ENCODE measurements at regions not wholly inside any gene's neighbourhood (a gene's known extent, or its start where the extent isn't known, plus 50 kb on each side); places are given as distances from the start of the nearest gene placed in this dataset.
"Not testable (repeated sequence)": the region's sequence is repeated elsewhere in the genome, so short reads cannot be mapped to it uniquely, and the experiment has no call there.

DNA sequence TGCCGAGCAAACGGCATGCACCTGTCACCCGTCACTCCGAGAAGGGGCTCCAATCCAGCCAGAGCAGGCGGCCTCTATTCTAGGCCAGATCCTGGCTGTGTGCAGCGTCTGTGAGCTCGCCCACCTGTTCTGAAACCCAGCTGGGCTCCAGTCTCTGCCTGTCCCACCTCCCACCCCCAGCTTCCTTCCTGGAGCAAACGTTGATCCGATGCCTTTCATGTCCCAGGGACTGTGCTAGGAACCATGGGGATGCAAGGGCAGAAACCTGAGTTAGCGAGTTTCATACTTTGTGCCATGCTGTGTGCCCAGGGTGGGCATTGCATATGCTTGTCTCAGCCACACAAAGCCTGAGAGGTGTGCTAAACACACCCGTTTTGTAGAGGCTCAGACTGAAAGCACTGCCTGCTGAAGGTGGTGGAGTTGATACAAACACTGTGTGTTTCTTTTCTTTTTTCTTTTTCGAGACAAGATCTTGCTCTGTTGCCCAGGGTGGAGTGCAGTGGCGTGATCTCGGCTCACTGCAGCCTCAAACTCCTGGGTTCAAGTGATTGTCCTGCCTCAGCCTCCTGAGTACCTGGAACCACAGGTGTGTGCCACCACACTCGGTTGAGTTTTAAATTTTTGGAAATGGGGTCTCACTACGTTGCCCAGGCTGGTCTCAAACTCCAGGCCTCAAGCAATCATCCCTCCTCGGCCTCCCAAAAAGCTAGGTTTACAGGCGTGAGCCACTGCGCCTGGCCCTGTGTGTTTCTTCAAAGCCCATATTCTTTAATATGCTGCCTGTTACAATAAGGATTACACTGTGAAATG, 84.1 kb upstream of the MED13L start:
- DNase-seq (ENCODE audit: low spot score): no peak

DNA sequence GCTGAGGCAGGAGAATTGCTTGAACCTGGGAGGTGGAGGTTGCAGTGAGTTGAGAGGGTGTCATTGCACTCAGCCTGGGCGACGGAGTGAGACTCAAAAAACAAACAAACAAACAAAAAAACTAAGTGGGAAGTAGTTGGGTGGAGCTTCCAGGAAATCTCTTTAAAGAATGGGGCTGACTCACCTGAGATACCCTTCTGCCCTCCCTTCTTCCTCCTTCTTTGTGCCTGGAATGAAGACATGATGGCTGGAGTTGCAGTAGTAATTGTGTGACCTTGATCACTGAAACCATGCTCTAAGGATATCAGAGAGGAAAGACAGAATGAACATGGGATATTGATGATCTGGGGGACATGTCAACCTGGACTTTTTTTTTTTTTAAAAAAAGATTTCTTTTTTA, 87.6 kb upstream of the MED13L start:
- no peak for DNase-seq (ENCODE audit: low spot score)

DNA sequence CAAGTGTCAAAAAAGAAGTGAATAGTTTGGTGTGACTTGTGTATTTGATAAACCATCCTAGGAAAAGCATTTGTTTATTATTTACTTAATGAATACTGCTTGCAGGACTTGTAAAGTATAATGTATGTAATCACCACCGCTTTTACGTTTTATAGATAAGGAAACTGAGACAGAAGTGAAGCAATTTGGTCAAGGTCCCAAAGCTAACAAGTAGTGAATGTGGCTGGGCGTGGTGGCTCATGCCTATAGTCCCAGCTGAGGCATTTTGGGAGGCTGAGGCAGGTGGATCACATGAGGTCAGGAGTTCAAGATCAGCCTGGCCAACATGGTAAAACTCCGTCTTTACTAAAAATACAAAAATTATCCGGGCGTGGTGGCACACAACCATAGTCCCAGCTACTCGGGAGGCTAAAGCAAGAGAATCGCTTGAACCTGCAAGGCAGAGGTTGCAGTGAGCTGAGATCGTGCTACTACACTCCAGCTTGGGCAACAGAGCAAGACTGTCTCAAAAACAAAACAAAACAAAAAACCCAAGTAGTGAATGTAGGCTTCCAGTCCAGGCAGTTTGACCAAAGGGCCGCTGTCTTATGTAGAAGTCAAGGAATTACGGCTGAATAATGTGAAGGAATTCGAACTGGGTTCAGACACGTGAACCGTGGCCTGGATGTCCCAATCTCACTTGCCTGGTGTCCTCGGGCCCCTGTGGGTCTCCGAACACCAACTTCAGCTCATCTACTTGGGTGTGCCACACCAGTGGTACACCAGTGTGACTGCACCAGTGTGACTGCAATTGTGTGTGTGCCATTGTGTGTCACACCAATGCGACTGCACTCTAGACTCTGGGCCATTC, 88.3 kb upstream of the MED13L start:
- no peak for DNase-seq (ENCODE audit: low spot score)

DNA sequence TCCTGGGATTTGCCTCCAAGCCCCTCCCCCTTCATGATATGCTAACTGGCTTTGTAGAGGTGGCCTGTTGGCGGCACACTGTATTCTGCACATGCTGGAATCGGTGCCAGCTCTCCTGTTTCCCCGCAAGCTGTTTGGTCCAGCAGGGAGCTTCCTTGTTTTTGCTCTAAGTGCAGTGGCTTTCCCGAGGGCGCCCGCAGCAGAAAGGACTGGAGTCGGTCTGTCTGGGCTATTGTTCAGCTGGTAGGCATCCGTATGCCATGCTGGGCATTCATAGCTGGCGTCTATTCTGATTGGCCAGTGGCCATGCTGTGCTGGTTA, 88.9 kb upstream of the MED13L start:
- DNase-seq (ENCODE audit: low spot score): no peak

DNA sequence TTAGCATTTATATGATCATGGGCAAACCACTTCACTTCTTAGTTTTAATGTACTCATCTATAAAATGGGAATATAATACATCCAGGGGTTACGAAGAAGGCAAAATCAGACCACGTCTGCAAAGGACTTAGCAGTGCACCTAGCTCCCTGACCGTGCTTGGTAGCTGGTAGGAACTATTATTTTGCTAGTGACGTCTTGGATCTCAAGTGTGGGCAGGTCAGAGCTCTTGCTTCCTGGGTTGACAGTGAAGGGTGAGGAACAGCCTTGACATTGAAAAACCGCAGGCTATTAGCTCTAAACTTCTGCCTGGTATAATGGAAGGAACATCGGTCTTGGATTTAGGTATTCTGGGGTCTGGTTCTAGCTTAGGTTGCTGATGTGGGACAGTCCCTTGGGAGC, 89.3 kb upstream of the MED13L start:
- no peak for DNase-seq (ENCODE audit: low spot score)

DNA sequence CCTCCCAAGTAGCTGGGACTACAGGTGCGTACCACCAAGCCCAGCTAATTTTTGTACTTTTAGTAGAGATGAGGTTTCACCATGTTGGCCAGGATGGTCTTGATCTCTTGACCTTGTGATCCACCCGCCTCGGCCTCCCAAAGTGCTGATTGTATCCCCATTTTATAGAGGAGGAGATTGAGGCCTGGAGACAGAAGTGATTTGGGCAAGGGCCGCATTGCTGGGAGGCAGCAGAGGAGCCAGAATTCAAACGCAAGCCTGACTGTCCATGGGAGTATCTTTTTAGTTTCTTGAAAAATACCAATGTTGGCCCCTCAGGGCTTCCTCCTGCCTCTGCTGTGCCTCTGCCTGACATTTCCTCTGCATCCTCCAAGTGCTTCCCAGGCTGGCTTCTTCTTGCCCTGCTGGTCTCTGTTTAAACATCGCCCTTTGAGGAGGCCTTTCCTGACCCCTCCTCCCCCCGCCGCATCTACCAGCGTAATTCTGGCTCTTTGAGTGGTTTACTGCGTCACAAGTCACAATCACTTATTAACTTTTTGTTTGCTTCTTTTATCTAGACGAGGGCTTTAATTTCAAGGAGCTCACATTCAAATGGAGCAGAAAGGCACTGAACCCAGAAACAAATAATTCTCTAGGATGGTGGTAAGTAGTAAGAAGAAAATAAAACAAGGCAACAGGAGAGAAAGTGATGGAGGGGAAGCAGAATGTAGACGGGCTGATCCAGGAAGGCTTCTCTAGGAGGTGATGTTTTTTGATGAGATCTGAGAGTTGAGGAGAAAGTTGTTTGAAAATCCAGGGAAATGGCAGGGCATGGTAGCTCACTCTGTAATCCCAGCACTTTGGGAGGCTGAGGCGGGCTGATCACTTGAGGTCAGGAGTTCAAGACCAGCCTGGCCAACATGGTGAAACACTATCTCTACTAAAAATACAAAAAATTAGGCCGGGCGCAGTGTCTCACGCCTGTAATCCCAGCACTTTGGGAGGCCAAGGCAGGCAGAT, 91.0 kb upstream of the MED13L start:
- no peak for DNase-seq (ENCODE audit: low spot score)

DNA sequence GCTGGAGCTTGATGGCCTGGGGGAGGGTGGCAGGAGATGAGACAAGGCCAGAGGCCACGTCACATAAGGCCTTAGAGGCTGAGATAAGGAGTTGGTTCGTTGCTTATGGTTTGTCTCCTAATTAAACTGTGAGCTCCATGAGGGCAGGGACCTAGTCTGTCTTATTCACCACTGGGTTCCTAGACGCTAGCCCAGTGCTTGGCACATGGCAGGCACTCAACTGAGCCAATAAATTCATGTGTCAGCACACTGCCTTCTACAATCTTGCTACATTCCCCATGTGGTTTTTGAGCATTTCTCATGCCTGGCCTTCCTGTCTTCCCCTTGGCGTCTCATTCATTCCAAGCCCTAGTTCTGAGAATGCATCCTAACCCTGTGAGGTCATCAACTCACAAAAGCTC, 92.5 kb upstream of the MED13L start:
- DNase-seq (ENCODE audit: low spot score): no peak

DNA sequence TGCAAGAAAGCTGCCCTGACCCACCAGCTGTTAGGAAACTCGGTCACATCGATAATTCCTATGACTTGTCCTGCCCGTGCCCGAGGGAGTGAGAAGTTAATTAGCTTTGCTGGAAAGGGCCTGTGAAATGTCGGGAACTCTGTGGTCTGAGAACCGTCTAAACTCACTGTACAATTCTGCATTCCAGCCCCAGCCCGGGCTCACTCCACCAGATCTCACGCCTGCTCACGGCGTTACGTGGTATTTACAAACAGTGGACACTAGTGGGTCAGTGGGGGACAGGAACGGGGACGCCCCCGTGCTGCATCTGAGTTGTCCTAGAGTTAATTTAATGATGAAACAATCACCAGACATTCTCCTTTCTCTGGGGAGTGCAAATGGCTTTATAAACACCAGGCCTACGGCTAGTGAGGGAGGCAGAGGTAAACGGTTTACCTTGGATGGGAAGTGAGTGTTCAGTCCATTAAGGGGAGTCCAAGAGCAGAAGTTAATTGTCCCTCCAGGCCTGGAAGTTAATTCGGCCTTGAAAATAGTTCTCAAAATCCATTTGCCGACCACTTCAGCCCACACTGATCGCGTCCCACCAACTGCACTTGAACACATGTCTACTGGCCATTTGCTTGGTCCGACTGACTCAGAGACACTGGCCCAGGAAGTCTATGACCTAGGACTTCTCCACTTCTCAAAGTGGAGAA, 93.5 kb upstream of the MED13L start:
- DNase-seq (ENCODE audit: low spot score): no peak

DNA sequence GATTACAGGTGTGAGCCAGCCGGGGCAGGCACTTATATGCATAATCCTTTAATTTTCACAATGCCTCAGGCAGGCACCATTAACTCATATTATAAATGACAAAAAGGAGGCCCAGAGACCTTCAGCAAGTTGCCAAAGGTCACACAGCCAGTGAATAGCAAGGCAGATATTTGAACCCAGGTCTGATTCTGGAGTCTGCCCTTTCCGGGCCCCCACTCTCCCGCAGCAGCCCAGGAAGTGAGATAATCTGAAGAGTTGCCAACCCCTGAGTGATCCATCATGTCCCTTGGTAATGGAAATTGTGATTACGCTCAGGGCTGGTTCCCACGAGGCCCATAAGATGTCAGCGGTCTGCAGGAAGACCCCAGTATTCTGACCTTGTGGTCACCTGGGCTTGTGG, 95.3 kb upstream of the MED13L start:
- DNase-seq (ENCODE audit: low spot score): no peak

DNA sequence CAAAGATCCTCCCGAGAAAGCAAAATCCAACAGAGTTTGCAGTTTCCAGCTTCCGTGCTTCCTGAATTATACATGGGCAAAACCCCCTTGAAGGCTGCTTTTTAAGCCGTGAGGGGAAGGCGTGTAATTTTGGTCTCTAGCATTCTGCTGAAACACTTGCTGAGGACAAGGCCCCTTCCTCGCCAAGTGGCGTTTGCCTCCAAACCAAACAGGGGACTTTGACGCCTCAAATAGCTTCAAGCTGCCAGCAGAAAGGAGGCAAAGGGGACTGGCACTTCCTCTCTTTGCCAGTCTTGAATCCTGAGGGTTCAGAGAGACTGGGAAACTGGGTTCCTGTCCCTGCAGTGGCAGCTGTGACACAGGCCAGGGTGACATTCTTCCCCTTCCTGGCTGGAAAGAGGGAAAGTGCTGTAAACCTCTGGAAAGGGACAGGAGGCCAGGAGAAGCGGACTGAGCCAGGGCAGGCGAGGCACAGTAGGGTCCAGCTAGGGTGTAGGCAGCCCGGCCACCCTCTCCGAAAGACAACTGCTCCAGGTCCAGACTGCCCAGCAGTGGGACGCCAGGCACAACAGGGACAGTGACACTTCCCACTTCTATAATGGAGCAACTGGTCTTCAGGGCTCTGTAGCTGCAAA, 96.2 kb upstream of the MED13L start:
- no peak for DNase-seq (ENCODE audit: low spot score)

DNA sequence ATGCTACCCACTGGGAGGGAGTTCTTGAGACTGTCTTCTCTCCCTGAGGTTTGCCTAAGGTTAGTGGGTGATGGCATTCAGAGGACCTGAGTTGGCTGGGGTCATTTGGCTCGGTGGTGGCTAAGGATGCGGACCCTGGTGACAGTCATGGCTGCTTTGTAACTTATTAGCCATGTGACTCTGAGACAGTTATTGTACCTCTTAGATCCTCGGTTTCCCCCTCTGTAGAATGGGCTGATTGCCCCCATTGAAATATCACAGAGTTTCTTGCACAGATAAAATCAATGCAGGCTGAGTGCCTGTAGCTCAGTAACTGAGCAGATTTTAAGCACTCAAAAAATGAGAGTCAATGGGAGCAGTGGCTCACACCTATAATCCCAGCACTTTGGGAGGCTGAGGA, 96.7 kb upstream of the MED13L start:
- no peak for DNase-seq (ENCODE audit: low spot score)

DNA sequence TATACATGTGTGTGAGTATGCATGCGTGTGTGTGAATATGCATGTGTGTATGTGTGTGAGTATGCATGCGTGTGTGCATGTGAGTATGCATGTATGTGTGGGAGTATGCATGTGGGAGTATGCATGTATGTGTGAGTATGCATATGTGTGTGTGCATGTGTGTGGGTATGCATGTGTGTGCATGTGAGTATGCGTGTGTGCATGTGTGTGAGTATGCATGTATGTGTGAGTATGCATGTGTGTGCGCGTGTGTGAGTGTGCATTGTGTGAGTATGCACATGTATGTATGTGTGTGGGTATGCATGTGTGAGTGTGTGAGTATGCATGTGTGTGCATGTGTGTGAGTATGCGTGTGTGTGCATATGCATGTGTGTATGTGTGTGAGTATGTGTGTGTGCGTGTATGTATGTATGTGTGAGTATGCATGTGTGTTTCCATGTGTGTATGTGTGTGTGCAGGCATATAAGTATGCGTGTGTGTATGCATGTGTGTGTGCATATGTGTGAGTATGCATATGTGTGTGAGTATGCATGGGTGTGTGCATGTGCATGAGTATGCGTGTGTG, 97.9 kb upstream of the MED13L start:
- no peak for DNase-seq (ENCODE audit: low spot score)

DNA sequence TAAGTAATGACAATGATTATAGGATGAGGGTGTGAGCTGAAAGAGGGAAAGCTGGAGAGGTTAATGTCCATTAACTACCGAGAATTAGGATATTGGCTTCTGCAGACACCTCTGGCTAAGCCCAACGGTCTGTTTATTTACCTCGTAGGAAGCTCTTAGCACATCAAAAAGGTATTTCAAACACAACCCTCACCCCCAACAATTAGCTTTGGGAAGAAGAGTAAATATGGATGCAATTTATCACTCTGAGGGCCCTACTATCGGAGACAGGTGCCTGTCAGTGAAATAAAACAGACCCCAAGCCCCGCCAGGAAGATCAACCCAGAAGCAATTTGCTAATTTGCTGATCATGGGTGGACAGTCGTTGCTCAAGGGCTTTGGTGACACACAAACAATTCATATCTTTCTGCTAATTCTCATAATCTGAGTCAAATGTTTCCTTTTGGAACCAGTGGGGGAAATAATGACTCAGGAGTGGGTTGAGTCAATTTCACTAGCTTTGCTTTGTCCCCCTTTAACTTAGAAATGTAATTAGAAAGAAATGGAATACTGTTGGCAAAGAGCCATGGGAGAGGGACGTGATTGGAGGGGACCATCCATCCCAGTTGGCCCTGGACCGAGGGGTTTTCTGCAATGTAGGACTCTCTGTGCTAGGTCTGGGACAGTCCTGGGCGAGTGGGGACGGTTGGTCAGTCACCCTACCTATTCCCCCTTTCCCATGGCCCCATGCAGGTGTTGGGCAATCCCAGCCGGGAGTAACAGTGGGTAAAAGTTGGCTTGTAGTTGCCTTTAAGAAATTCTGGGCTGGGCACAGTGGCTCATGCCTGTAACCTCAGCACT, 99.1 kb upstream of the MED13L start:
- DNase-seq (ENCODE audit: low spot score): no peak

DNA sequence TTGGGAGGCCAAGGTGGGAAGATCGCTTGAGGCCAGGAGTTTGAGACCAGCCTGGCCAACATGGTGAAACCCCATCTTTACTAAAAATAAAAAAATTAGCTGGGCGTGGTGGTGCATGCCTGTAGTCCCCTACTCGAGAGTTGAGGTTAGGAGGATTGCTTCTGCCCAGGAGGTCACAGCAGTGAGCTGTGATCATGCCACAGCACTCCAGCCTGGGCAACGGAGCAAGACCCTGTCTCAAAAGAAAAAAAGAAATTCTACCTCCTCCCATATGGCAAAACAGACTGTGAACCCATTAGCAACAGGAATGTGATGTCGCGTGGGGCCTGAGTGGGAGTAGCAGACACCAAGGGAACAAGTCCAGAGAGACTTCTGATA, 99.7 kb upstream of the MED13L start:
- not testable (repeated sequence) for DNase-seq (ENCODE audit: low spot score)

DNA sequence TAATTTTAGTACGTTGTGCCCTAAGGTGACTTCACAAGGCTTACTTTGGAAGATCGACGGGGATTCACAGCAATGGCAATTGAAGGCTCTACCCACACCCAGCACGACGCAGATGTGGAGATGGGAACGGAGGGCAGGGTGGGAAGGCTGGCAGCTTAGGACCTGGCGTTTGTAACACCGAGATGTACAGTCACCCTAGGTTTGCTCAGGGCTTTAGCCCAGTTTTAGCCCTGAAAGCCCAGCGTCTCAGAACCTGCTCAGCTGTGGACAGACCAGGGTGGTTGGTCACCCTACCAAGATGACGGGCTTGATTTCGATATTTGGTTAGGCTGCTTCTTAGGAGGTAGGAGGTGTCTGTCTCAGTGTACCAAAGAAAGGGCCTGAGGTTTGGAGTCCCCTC, 100.5 kb upstream of the MED13L start:
- no peak for DNase-seq (ENCODE audit: low spot score)

DNA sequence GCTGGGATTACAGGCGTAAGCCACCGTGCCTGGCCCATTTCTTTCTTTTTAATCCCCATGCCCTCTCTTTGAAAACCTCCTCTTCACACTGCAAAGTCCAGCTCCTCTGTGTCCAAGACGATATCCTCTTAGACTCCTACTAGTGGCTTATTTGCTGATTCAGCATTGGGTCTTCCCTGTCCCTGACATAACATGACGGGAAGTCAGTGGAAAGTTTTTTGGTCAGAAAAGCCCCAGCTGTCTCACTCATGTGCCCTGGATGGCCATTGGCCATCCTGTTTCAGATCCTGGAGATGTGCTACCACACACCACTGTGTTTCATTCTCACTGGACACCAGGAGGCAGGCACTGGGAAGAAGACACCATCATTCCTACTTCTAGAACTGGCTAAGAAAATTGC, 102.6 kb upstream of the MED13L start:
- no peak for DNase-seq (ENCODE audit: low spot score)

DNA sequence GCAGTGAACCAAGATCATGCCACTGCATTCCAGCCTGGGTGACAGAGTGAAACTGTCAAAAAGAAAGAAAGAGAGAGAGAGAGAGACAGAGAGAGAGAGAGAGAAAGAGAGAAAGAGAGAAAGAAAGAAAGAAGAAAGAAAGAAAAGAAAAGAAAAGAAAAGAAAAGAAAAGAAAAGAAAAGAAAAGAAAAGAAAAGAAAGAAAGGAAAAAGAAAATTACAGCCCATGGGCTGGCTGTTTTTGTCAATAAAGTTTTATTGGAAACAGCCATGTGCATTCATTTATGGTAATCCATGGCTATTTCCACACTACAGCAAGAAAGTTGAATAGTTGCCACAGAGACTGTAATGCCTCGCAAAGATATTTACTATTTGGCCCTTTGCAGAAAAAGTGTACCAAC, 103.2 kb upstream of the MED13L start:
- not testable (repeated sequence) for DNase-seq (ENCODE audit: low spot score)

DNA sequence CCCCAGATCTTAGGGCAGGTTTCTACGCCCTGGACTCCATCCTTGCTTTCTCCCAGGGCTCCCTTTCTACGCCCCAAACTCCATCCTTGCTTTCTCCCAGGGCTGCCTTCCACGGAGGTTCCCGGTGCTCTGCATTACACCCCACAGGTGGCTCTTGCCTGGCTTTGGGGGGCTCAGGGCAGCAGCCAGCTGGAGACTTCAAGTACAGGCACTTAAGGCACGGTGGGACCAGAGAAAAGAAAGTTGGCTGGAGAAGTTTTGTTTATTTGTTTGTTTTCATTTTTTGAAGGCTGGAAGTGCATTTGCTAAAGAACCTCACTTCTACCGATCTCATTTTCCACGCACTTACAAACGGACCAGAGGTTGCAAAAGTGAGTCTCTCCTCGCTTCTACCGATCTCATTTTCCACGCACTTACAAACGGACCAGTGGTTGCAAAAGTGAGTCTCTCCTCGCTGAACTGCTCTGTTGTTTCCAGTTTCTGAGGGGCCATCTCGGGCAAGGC, 103.8 kb upstream of the MED13L start:
- no peak for DNase-seq (ENCODE audit: low spot score)

DNA sequence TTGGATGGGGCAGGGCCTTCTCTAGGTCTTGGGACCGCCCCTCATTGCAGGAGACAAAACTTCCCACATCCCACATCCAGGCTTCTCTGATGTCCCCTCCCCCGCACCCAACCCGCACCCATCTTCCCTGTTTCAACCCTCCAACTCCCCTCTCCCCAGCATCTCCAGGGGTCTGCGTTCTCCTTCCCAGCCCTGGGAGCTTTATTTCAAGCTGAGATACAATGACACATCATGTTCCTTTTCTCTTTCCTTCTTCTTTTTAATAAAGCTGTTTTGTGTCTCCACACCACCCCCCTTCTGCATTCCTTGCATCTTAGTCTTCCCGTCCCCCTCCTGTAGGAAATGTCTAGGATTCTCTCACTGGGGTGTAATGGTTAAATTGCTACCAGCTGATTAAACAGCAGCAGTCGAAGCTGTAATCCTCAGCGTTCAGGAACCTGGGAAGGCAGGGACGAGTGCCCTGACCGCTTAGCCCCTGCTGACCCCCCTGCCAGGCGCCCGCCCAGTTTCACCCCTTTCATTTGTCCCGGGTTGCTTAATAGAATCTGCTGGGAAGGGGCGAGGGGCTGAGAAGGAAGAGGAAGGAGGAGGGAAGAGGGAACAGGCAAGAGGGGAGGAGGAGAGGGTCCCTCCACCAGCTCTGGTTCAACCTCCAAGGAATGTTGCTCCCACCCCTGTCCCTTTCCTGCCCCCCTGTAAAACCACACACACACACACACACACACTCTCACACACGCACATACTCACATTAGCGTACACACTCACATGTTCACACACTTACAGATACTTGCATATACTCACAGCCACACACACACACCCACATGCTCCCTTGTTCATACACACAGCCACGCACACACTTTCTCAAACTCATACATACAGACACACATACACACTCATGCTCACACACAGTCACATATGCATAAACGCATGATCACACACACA, 104.5 kb upstream of the MED13L start:
- DNase-seq (ENCODE audit: low spot score): no peak
